ENCODE measurements at regions not wholly inside any gene's neighbourhood (a gene's known extent, or its start where the extent isn't known, plus 50 kb on each side); places are given as distances from the start of the nearest gene placed in this dataset.

DNA sequence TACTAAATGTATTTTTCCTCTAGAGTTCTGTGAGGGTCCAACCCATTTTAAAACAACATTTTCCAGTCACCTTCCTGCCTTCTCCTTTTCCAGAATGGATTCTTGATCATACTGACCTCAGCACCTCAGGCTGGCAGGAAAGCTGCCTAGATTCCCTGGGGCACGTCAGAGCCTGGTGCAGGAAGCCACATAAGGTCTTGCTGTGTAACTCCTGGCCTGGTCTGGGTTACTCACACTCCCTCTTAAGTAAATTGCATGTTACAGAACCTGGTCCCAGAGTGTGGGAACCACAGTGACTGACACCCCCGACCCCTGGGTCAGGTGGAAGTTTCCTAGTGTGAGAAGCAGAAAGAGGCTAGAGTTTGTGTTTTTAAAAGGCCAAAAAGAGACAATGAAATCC lies 209.8 kb downstream of the SPTSSA start:
- TF ChIP-seq CTCF (IDR thresholded peaks at IDR 0.05) (no peak), POLR2A (IDR thresholded peaks at IDR 0.05) (no peak)
